Esophagus (tissue), 2 donors: ENCODE measurements at regions not wholly inside any gene's neighbourhood (a gene's known extent, or its start where the extent isn't known, plus 50 kb on each side); places are given as distances from the start of the nearest gene placed in this dataset.

Experiments used
- H3K27ac ChIP-seq, 2 donors: one replicate each; pipeline ENCODE4 v1.5.1; 2013; ENCODE audit warnings: low read depth in 2 of 2, mild to moderate bottlenecking in 2 of 2, inconsistent platforms in 1 of 2, low read length in 1 of 2, moderate library complexity in 1 of 2
- H3K27me3 ChIP-seq, 2 donors: one replicate each; pipeline ENCODE4 v1.6.1; 2013; ENCODE audit warnings: low read length in 2 of 2, control low read depth in 1 of 2, mild to moderate bottlenecking in 1 of 2; ENCODE audit not compliant: insufficient read depth in 2 of 2, control insufficient read depth in 1 of 2
- H3K36me3 ChIP-seq, 2 donors: one replicate each; pipeline ENCODE4 v1.6.1; 2013; ENCODE audit warnings: low read length in 1 of 2; ENCODE audit not compliant: control insufficient read depth in 2 of 2, insufficient read depth in 2 of 2
- H3K4me1 ChIP-seq, 2 donors: one replicate each; pipeline ENCODE4 v1.6.1; 2013; ENCODE audit warnings: low read length in 1 of 2; ENCODE audit not compliant: control insufficient read depth in 2 of 2, insufficient read depth in 2 of 2
- H3K4me3 ChIP-seq, 2 donors: one replicate each; pipeline ENCODE4 v1.5.1; 2013; ENCODE audit warnings: low read length in 2 of 2, mild to moderate bottlenecking in 2 of 2, low read depth in 1 of 2, moderate library complexity in 1 of 2
- H3K9me3 ChIP-seq, 2 donors: one replicate each; pipeline ENCODE4 v1.6.1; 2013; ENCODE audit warnings: mild to moderate bottlenecking in 2 of 2, low read depth in 1 of 2, low read length in 1 of 2, moderate library complexity in 1 of 2; ENCODE audit not compliant: control insufficient read depth in 2 of 2, insufficient read depth in 1 of 2
- WGBS, 2 donors: extraction: QIAGEN DNeasy Blood & Tissue Kit; methylation state at CpG; one replicate each; pipeline ENCODE4 v1.1.7; 2013; 5-methylcytosine and 5-hydroxymethylcytosine counted together
- donor health status: healthy with polysubstance abuse.
- donor health status: Bipolar disorder and iron deficiency.

GRCh38 chr2:239469106-239469960 lies 68.5 kb upstream of the HDAC4 start:
- Histone ChIP-seq H3K27ac (no peak overlapping the region), H3K9me3 (no peaks in the 10 kb centered on the region), H3K27me3 (no peaks in the 10 kb centered on the region), H3K4me1 (peaks cover 12 to 26% of the 10 kb centered on the region in 2 donors), H3K36me3 (no peaks in the 10 kb centered on the region), H3K4me3 (no peak overlapping the region)
- WGBS, 2 donors, result 92 to 93% methylated on average over 16 of the region's 16 CpGs

GRCh38 chr2:239468491-239469105 lies 67.8 kb upstream of the HDAC4 start:
- 91 to 93% methylated on average over 10 of the region's 10 CpGs for WGBS, 2 donors
- H3K9me3 ChIP-seq, result no peaks in the 10 kb centered on the region
- no peaks in the 10 kb centered on the region for H3K27me3 ChIP-seq
- no peak overlapping the region for H3K27ac ChIP-seq
- H3K4me3 ChIP-seq, result no peak overlapping the region
- peaks cover 15 to 33% of the 10 kb centered on the region in 2 donors for H3K4me1 ChIP-seq
- no peaks in the 10 kb centered on the region for H3K36me3 ChIP-seq

- WGBS, 2 donors, result 91 to 94% methylated on average over 12 of the region's 12 CpGs
- H3K4me1 ChIP-seq, result peaks cover 15 to 37% of the 10 kb centered on the region in 2 donors
- H3K27me3 ChIP-seq, result no peaks in the 10 kb centered on the region
Observed at GRCh38 chr2:239467956-239468490, 67.2 kb upstream of the HDAC4 start.

GRCh38 chr2:239467281-239467955 lies 66.6 kb upstream of the HDAC4 start:
- H3K4me1 ChIP-seq, result peaks cover 13 to 41% of the 10 kb centered on the region in 2 donors
- no peaks in the 10 kb centered on the region for H3K36me3 ChIP-seq
- no peak overlapping the region for H3K27ac ChIP-seq
- H3K9me3 ChIP-seq, result no peaks in the 10 kb centered on the region
- H3K4me3 ChIP-seq, result no peak overlapping the region
- WGBS, 2 donors, result 94 to 95% methylated on average over 7 of the region's 7 CpGs
- no peaks in the 10 kb centered on the region for H3K27me3 ChIP-seq

More at GRCh38 chr2:239467956-239468490, 67.2 kb upstream of the HDAC4 start:
- Histone ChIP-seq H3K4me3 (no peak overlapping the region), H3K36me3 (no peaks in the 10 kb centered on the region), H3K9me3 (no peaks in the 10 kb centered on the region), H3K27ac (no peak overlapping the region)

GRCh38 chr2:239466755-239467271 lies 66.0 kb upstream of the HDAC4 start:
- Histone ChIP-seq H3K9me3 (no peaks in the 10 kb centered on the region), H3K36me3 (no peaks in the 10 kb centered on the region), H3K27ac (no peak overlapping the region), H3K4me3 (no peak overlapping the region), H3K27me3 (no peaks in the 10 kb centered on the region), H3K4me1 (peaks cover 13 to 41% of the 10 kb centered on the region in 2 donors)
- 81 to 90% methylated on average over 14 of the region's 14 CpGs for WGBS, 2 donors

GRCh38 chr2:239466061-239466754 lies 65.4 kb upstream of the HDAC4 start:
- 73 to 78% methylated on average over 10 of the region's 10 CpGs for WGBS, 2 donors
- peaks cover 13 to 37% of the 10 kb centered on the region in 2 donors for H3K4me1 ChIP-seq
- no peaks in the 10 kb centered on the region for H3K9me3 ChIP-seq
- no peak overlapping the region for H3K4me3 ChIP-seq
- no peaks in the 10 kb centered on the region for H3K36me3 ChIP-seq
- peak overlapping the region; percentile 38 to 50 for H3K27ac ChIP-seq
- no peaks in the 10 kb centered on the region for H3K27me3 ChIP-seq

- H3K4me3 ChIP-seq, result no peak overlapping the region
- 43 to 48% methylated on average over 31 of the region's 31 CpGs for WGBS, 2 donors
- H3K9me3 ChIP-seq, result no peaks in the 10 kb centered on the region
- H3K36me3 ChIP-seq, result no peaks in the 10 kb centered on the region
- H3K27ac ChIP-seq, result peak overlapping the region; percentile 38 to 66
- H3K27me3 ChIP-seq, result no peaks in the 10 kb centered on the region
- peaks cover 9 to 34% of the 10 kb centered on the region in 2 donors for H3K4me1 ChIP-seq
Observed at GRCh38 chr2:239465017-239466001, 64.5 kb upstream of the HDAC4 start.

DNA sequence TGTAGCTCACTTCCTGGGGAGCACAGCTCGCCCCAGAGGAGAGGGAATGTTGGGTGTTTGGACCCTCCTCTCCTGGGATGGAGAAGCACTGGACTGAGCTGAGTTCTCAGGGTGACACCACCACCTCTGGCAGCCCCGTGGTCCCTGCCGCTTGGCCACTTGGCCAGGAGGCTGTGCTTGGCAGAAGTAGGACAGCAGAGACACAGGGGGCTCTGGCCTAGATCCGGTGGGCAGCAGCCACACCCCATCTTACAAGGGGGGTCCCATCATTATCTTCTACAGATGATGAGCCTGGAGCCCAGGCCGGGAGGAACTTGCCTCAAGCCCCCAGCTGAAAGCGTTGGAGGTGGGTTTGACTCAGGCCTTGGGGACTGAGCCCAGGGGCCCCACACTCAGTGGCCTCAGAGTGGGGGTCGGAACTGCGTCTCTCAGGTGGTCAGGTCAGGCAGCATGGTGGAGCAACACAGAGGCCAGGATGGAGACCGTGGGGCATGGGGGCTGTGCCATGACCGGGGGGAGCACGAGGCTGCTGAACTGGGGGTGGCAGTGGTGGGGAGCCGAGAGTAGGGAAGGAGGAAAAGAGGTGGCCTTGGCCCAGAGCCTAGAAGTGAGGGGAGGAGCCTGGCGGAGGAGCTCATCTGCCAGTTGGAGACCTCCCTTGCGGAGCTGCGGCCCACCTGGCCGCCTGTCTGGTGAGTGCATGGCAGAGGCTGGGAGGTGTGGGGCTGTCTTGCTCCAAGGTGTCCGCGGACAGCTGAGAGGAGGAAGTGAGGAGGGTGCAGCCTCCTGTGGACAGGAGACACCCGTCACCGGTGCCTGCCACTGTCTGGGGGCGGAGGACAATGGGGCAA lies 63.6 kb upstream of the HDAC4 start:
- WGBS, 2 donors, result 83 to 87% methylated on average over 21 of the region's 21 CpGs
- Histone ChIP-seq H3K4me3 (no peak overlapping the region), H3K36me3 (no peaks in the 10 kb centered on the region), H3K27me3 (no peaks in the 10 kb centered on the region), H3K4me1 (peaks cover 9 to 34% of the 10 kb centered on the region in 2 donors), H3K27ac (peak overlapping the region; percentile 37 to 66), H3K9me3 (no peaks in the 10 kb centered on the region)
